Hepatocyte (in vitro differentiated cells): ENCODE measurements at regions not wholly inside any gene's neighbourhood (a gene's known extent, or its start where the extent isn't known, plus 50 kb on each side); places are given as distances from the start of the nearest gene placed in this dataset.

Experiments used
- DNase-seq: peaks from one replicate; pipeline ENCODE4 v3.0.0-alpha.2; 2016; ENCODE audit warnings: low spot score
- H2AFZ ChIP-seq: fragments of 200-600 bp; sonication (generic); 2 replicates; pipeline ENCODE4 v1.6.0; 2016; ENCODE audit warnings: antibody characterized with exemption, mild to moderate bottlenecking
- H3K27ac ChIP-seq: fragments of 200-600 bp; sonication (generic); 2 replicates; pipeline ENCODE4 v1.5.1; 2016; ENCODE audit warnings: mild to moderate bottlenecking
- H3K27me3 ChIP-seq: fragments of 200-600 bp; sonication (generic); 2 replicates; pipeline ENCODE4 v1.6.1; 2016
- H3K36me3 ChIP-seq: fragments of 200-600 bp; sonication (generic); replicated peaks from 2 replicates; pipeline ENCODE4 v1.5.1; 2016; ENCODE audit warnings: low read depth; ENCODE audit not compliant: insufficient read depth
- H3K4me1 ChIP-seq: fragments of 200-600 bp; sonication (generic); 2 replicates; pipeline ENCODE4 v1.5.1; 2016; ENCODE audit warnings: mild to moderate bottlenecking, moderate library complexity; ENCODE audit not compliant: insufficient read depth
- H3K4me2 ChIP-seq: fragments of 200-600 bp; sonication (generic); 2 replicates; pipeline ENCODE4 v1.6.0; 2016
- H3K4me3 ChIP-seq: fragments of 200-600 bp; sonication (generic); 2 replicates; pipeline ENCODE4 v1.5.1; 2016; ENCODE audit warnings: mild to moderate bottlenecking
- H3K79me2 ChIP-seq: fragments of 200-600 bp; sonication (generic); 2 replicates; pipeline ENCODE4 v1.6.0; 2017; ENCODE audit warnings: mild to moderate bottlenecking
- H3K9me2 ChIP-seq: fragments of 200-600 bp; sonication (generic); replicated peaks from 2 replicates; pipeline ENCODE4 v1.6.0; 2017; ENCODE audit warnings: mild to moderate bottlenecking; ENCODE audit not compliant: insufficient read depth
- H3K9me3 ChIP-seq: fragments of 200-600 bp; sonication (generic); 2 replicates; pipeline ENCODE4 v1.5.1; 2016; ENCODE audit warnings: low read depth, mild to moderate bottlenecking
- H4K20me1 ChIP-seq: fragments of 200-600 bp; sonication (generic); 2 replicates; pipeline ENCODE4 v1.6.0; 2016; ENCODE audit warnings: mild to moderate bottlenecking; ENCODE audit not compliant: insufficient read depth, poor library complexity, severe bottlenecking
- CTCF ChIP-seq: fragments of 200-600 bp; sonication (generic); IDR thresholded peaks from 2 replicates; pipeline ENCODE4 v1.5.1; 2016; ENCODE audit warnings: antibody characterized with exemption, mild to moderate bottlenecking; ENCODE audit not compliant: poor library complexity
- EZH2 ChIP-seq: fragments of 200-600 bp; sonication (generic); IDR thresholded peaks from 2 replicates; pipeline ENCODE4 v1.6.1; 2016; ENCODE audit warnings: antibody characterized with exemption, mild to moderate bottlenecking, borderline replicate concordance
- EZH2phosphoT487 ChIP-seq: fragments of 200-600 bp; sonication (generic); IDR thresholded peaks from one replicate; pipeline ENCODE4 v1.6.1; 2018; ENCODE audit warnings: antibody characterized with exemption, mild to moderate bottlenecking, low read depth, moderate library complexity; ENCODE audit not compliant: unreplicated experiment, severe bottlenecking
- WGBS: methylation state at CpG from one replicate; pipeline ENCODE4 v1.1.6; 2016; ENCODE audit warnings: low lambda C conversion rate; ENCODE audit errors: missing lambda C conversion rate; 5-methylcytosine and 5-hydroxymethylcytosine counted together

- Histone ChIP-seq H3K9me3 (no peaks in the 10 kb centered on the region), H3K4me3 (no peak overlapping the region), H3K4me1 (no peaks in the 10 kb centered on the region), H3K79me2 (no peaks in the 10 kb centered on the region), H3K4me2 (no peak overlapping the region), H3K27ac (no peak overlapping the region), H3K9me2 (no peaks in the 10 kb centered on the region), H3K36me3 (no peaks in the 10 kb centered on the region), H4K20me1 (no peaks in the 10 kb centered on the region), H3K27me3 (no peaks in the 10 kb centered on the region), H2AFZ (no peak overlapping the region)
- DNase-seq = no peak
- 83% methylated on average over 1 of the region's 1 CpG for WGBS
- TF ChIP-seq EZH2 = no peak
- TF ChIP-seq CTCF = no peak
- TF ChIP-seq EZH2phosphoT487 = no peak
Measured at GRCh38 chr10:24104895-24105294, 104.0 kb upstream of the KIAA1217 start.

GRCh38 chr10:24113901-24114300 lies 95.0 kb upstream of the KIAA1217 start:
- Histone ChIP-seq H3K9me2 (no peaks in the 10 kb centered on the region), H4K20me1 (no peaks in the 10 kb centered on the region), H3K4me2 (no peak overlapping the region), H3K27ac (no peak overlapping the region), H3K9me3 (no peaks in the 10 kb centered on the region), H3K79me2 (no peaks in the 10 kb centered on the region), H2AFZ (no peak overlapping the region), H3K27me3 (no peaks in the 10 kb centered on the region), H3K36me3 (no peaks in the 10 kb centered on the region), H3K4me3 (no peak overlapping the region), H3K4me1 (no peaks in the 10 kb centered on the region)
- no peak for DNase-seq
- WGBS = 79% methylated on average over 3 of the region's 3 CpGs
- TF ChIP-seq CTCF (no peak), EZH2phosphoT487 (no peak), EZH2 (no peak)

DNA sequence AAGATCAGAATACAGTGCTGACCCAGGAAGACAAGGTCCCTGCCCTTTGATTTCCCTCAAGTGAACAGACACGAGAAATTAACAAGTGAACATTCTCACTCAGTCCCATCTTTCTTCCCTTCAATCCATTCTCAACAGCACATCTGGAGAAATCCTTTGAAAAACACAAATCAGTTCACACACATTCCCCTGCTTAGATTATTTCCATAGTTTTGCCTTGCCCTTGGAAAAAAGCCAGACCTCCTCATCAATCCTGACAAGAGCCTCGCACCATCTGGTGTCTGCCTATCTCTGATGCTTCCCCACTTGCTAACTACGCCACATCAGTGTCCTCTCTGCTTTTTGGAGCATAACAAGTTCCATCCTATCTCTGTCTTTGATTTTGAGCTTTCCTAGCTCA lies 94.4 kb upstream of the KIAA1217 start:
- no peak overlapping the region for H3K4me2 ChIP-seq
- TF ChIP-seq CTCF (no peak), EZH2 (no peak), EZH2phosphoT487 (no peak)
- no peak overlapping the region for H3K4me3 ChIP-seq
- H3K36me3 ChIP-seq = no peaks in the 10 kb centered on the region
- no peaks in the 10 kb centered on the region for H3K9me2 ChIP-seq
- H4K20me1 ChIP-seq = no peaks in the 10 kb centered on the region
- no peaks in the 10 kb centered on the region for H3K4me1 ChIP-seq
- no peaks in the 10 kb centered on the region for H3K9me3 ChIP-seq
- no peaks in the 10 kb centered on the region for H3K27me3 ChIP-seq
- no peak for DNase-seq
- H2AFZ ChIP-seq = no peak overlapping the region
- H3K27ac ChIP-seq = no peak overlapping the region
- H3K79me2 ChIP-seq = no peaks in the 10 kb centered on the region
- WGBS = 74% methylated on average over 3 of the region's 3 CpGs

DNA sequence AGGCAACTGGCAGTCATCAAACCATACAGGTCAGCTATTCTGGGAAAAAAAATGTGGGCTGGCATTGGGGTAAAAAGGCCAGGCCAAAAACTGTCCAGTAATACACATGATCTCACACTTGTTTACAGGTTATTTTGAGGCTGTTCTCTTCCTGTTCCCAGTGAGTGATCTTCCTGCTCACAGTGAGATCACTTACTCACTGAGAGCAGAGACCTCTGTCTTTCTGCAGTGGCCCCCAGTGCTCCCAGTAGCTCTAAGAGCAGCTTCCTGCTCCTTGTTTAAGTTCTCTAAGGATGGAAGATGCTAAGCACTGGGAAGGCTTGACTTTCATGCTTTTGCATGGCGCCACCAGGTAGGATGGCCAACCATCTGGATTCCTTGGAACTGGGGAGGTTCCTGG lies 93.5 kb upstream of the KIAA1217 start:
- WGBS = 100% methylated on average over 1 of the region's 1 CpG
- no peaks in the 10 kb centered on the region for H3K9me3 ChIP-seq
- no peaks in the 10 kb centered on the region for H3K9me2 ChIP-seq
- no peaks in the 10 kb centered on the region for H3K79me2 ChIP-seq
- no peak overlapping the region for H3K27ac ChIP-seq
- no peaks in the 10 kb centered on the region for H3K27me3 ChIP-seq
- no peak overlapping the region for H3K4me2 ChIP-seq
- DNase-seq = no peak
- TF ChIP-seq EZH2phosphoT487 = no peak
- TF ChIP-seq CTCF = no peak
- no peaks in the 10 kb centered on the region for H4K20me1 ChIP-seq
- H3K36me3 ChIP-seq = no peaks in the 10 kb centered on the region
- H3K4me3 ChIP-seq = no peak overlapping the region
- H2AFZ ChIP-seq = no peak overlapping the region
- H3K4me1 ChIP-seq = no peaks in the 10 kb centered on the region
